ENCODE measurements at regions not wholly inside any gene's neighbourhood (a gene's known extent, or its start where the extent isn't known, plus 50 kb on each side); places are given as distances from the start of the nearest gene placed in this dataset.

- no peaks in the 10 kb centered on the region for H3K9me3 ChIP-seq (ENCODE audit: control insufficient read depth in 4 of 4, insufficient read depth in 3 of 4, low read length in 3 of 4)
- DNase-seq (no peak), ATAC-seq (ENCODE audit: insufficient read depth, low FRiP score) (no peak)
- H3K36me3 ChIP-seq (ENCODE audit: control insufficient read depth in 4 of 4, insufficient read depth in 4 of 4, low read length in 4 of 4) = no peaks in the 10 kb centered on the region
- peaks cover 0 to 11% (median 8%) of the 10 kb centered on the region in 3 donors for H3K27me3 ChIP-seq (ENCODE audit: control insufficient read depth in 3 of 3, insufficient read depth in 3 of 3, low read length in 2 of 3)
- H3K4me1 ChIP-seq (ENCODE audit: control insufficient read depth in 5 of 5, insufficient read depth in 5 of 5, low read length in 5 of 5) = peaks cover 0 to 1% (median 0%) of the 10 kb centered on the region in 5 donors
- no peak overlapping the region for H3K27ac ChIP-seq (ENCODE audit: low read depth in 1 of 2, low read length in 1 of 2)
- TF ChIP-seq, protein P1, sequence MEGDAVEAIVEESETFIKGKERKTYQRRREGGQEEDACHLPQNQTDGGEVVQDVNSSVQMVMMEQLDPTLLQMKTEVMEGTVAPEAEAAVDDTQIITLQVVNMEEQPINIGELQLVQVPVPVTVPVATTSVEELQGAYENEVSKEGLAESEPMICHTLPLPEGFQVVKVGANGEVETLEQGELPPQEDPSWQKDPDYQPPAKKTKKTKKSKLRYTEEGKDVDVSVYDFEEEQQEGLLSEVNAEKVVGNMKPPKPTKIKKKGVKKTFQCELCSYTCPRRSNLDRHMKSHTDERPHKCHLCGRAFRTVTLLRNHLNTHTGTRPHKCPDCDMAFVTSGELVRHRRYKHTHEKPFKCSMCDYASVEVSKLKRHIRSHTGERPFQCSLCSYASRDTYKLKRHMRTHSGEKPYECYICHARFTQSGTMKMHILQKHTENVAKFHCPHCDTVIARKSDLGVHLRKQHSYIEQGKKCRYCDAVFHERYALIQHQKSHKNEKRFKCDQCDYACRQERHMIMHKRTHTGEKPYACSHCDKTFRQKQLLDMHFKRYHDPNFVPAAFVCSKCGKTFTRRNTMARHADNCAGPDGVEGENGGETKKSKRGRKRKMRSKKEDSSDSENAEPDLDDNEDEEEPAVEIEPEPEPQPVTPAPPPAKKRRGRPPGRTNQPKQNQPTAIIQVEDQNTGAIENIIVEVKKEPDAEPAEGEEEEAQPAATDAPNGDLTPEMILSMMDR (IDR thresholded peaks at IDR 0.05; ENCODE audit: control extremely low read depth, extremely low read depth) = no peak
- WGBS, 2 donors = 75 to 78% methylated on average over 22 of the region's 22 CpGs
- H3K4me3 ChIP-seq = no peak overlapping the region
- H3K9ac ChIP-seq (ENCODE audit: insufficient read depth in 1 of 2, low read length in 2 of 2) = no peak overlapping the region
These were observed 112.7 kb downstream of the FAM53A start for GRCh38 chr4:1571165-1572009.

GRCh38 chr4:1570291-1571164, 113.6 kb downstream of the FAM53A start:
- no peak overlapping the region for H3K27ac ChIP-seq (ENCODE audit: low read depth in 1 of 2, low read length in 1 of 2)
- no peak overlapping the region for H3K9ac ChIP-seq (ENCODE audit: insufficient read depth in 1 of 2, low read length in 2 of 2)
- H3K36me3 ChIP-seq (ENCODE audit: control insufficient read depth in 4 of 4, insufficient read depth in 4 of 4, low read length in 4 of 4) = no peaks in the 10 kb centered on the region
- H3K27me3 ChIP-seq (ENCODE audit: control insufficient read depth in 3 of 3, insufficient read depth in 3 of 3, low read length in 2 of 3) = peaks cover 0 to 3% (median 3%) of the 10 kb centered on the region in 3 donors
- no peak for ATAC-seq (ENCODE audit: insufficient read depth, low FRiP score)
- TF ChIP-seq, protein P1 (IDR thresholded peaks at IDR 0.05; ENCODE audit: control extremely low read depth, extremely low read depth) = no peak
- no peak overlapping the region for H3K4me3 ChIP-seq
- H3K4me1 ChIP-seq (ENCODE audit: control insufficient read depth in 5 of 5, insufficient read depth in 5 of 5, low read length in 5 of 5) = peaks cover 0 to 4% (median 0%) of the 10 kb centered on the region in 5 donors
- DNase-seq = peak in 1 of 3 donors; percentile 3
- WGBS, 2 donors = 84 to 87% methylated on average over 23 to 25 of the region's 25 CpGs
- no peaks in the 10 kb centered on the region for H3K9me3 ChIP-seq (ENCODE audit: control insufficient read depth in 4 of 4, insufficient read depth in 3 of 4, low read length in 3 of 4)

DNA sequence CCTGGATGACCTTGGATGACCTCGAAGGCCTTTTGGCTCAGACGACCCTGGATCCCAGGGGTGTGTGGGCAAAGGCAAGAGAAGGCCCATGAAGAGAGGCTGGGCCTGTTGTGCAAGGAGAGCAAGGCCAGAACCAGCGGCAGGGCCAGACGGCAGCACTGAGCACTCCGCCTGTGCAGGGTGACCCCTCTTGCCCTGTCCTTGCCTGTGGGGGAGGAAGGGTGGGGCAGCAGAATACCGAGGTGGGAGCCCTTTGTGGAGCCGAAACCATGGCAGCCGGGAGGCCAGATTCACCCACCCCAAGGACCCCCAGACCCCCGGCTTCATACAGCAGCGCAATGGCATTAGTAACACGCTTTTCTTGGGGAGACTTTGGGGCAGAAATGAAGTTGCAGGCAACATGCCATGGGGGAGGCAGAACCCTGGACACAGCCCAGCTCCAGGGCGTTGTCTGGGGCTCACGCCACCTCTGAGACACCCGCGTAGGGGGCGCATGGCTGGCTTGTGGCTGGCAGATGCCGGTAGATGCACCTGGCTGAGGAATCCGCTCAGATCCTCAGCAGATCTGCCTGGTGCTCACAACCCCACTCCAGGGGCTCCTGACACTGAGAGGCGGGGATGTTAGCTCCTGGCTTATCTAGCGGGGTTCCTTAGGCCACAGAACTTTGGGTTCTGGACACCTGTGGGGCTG, 114.5 kb downstream of the FAM53A start:
- H3K27ac ChIP-seq (ENCODE audit: low read depth in 1 of 2, low read length in 1 of 2) = peak overlapping the region in 1 of 2 donors; percentile 23
- 77% methylated on average over 20 of the region's 20 CpGs for WGBS, 2 donors
- H3K27me3 ChIP-seq (ENCODE audit: control insufficient read depth in 3 of 3, insufficient read depth in 3 of 3, low read length in 2 of 3) = peaks cover 0 to 9% (median 6%) of the 10 kb centered on the region in 3 donors
- no peak overlapping the region for H3K9ac ChIP-seq (ENCODE audit: insufficient read depth in 1 of 2, low read length in 2 of 2)
- TF ChIP-seq, protein P1 (IDR thresholded peaks at IDR 0.05; ENCODE audit: control extremely low read depth, extremely low read depth) = no peak
- H3K9me3 ChIP-seq (ENCODE audit: control insufficient read depth in 4 of 4, insufficient read depth in 3 of 4, low read length in 3 of 4) = no peaks in the 10 kb centered on the region
- peaks cover 0 to 6% (median 0%) of the 10 kb centered on the region in 5 donors for H3K4me1 ChIP-seq (ENCODE audit: control insufficient read depth in 5 of 5, insufficient read depth in 5 of 5, low read length in 5 of 5)
- peak in 1 of 3 donors; percentile 9 for DNase-seq
- no peak for ATAC-seq (ENCODE audit: insufficient read depth, low FRiP score)
- no peak overlapping the region for H3K4me3 ChIP-seq
- H3K36me3 ChIP-seq (ENCODE audit: control insufficient read depth in 4 of 4, insufficient read depth in 4 of 4, low read length in 4 of 4) = no peaks in the 10 kb centered on the region
